Adrenal gland (tissue), 9 donors: ENCODE measurements at regions not wholly inside any gene's neighbourhood (a gene's known extent, or its start where the extent isn't known, plus 50 kb on each side); places are given as distances from the start of the nearest gene placed in this dataset.

Source experiments
- DNase-seq, 7 donors: peaks; one replicate each; pipeline ENCODE4 v3.0.0-alpha.2; 2019 to 2020
- H3K27ac ChIP-seq, 5 donors: fragments of 200-600 bp; sonication (generic) in 4 of 5; 1 replicate in 3 of 5; 2 replicates in 2 of 5; pipeline versions ENCODE4 v1.5.1 to v1.8.0; 2016 to 2020; ENCODE audit warnings: mild to moderate bottlenecking in 1 of 5
- H3K27me3 ChIP-seq: fragments of 200-600 bp; 2 replicates; pipeline ENCODE4 v1.8.0; 2021
- H3K36me3 ChIP-seq, 2 donors: fragments of 200-600 bp; replicated peaks in 1 of 2; 1 replicate in 1 of 2; 2 replicates in 1 of 2; pipeline versions ENCODE4 v1.5.1 to v1.8.0; 2018 to 2022
- H3K4me1 ChIP-seq, 2 donors: fragments of 200-600 bp; replicated peaks in 1 of 2; 1 replicate in 1 of 2; 2 replicates in 1 of 2; pipeline versions ENCODE4 v1.5.1 to v1.8.0; 2018 to 2021
- H3K4me3 ChIP-seq, 4 donors: fragments of 200-600 bp; sonication (generic) in 3 of 4; one replicate each; pipeline ENCODE4 v1.5.1; 2016 to 2018
- H3K9me3 ChIP-seq, 3 donors: fragments of 200-600 bp; sonication (generic) in 1 of 3; replicated peaks in 1 of 3; 1 replicate in 2 of 3; 2 replicates in 1 of 3; pipeline versions ENCODE4 v1.5.1 to v1.8.0; 2016 to 2021
- CTCF ChIP-seq, 6 experiments: fragments of 450-650 bp in 4 of 6; fragments of 200-600 bp in 2 of 6; sonication (generic) in 1 of 6; IDR thresholded peaks; 1 replicate in 5 of 6; 2 replicates in 1 of 6; pipeline versions ENCODE4 v1.5.1 to v1.8.0; 2016 to 2021; ENCODE audit warnings: antibody characterized with exemption in 6 of 6, mild to moderate bottlenecking in 2 of 6, moderate library complexity in 1 of 6
- POLR2A ChIP-seq, 2 donors: fragments of 450-650 bp; IDR thresholded peaks; one replicate each; pipeline ENCODE4 v1.6.1; 2017; ENCODE audit warnings: antibody characterized with exemption in 2 of 2, mild to moderate bottlenecking in 2 of 2, moderate library complexity in 1 of 2
- WGBS, 4 donors: extraction: QIAGEN DNeasy Blood & Tissue Kit in 2 of 4; methylation state at CpG; one replicate each; pipeline versions ENCODE4 v1.1.5 to v1.1.7; 2013 to 2017; 5-methylcytosine and 5-hydroxymethylcytosine counted together
- intact Hi-C, 2 donors: fragments of 100-400 bp; cut with DNase I; formaldehyde crosslinking; loops; one replicate each; pipeline versions ENCODE4 v1.14.1 to v1.15.0; 2022 to 2023
- donor health status: healthy with polysubstance abuse.
- donor health status: Bipolar disorder and iron deficiency.
- donor health status: DM: yes; HTN: yes; CAD: no.
- donor health status: DM: no; HTN: no; CAD: no.
- donor health status: DM: no; HTN: no; CAD: no.

GRCh38 chr18:27400001-27400400 lies 214.9 kb upstream of the CHST9 start:
- Histone ChIP-seq H3K4me1 (no peaks in the 10 kb centered on the region), H3K4me3 (no peak overlapping the region), H3K36me3 (no peaks in the 10 kb centered on the region), H3K27ac (no peak overlapping the region), H3K27me3 (no peaks in the 10 kb centered on the region), H3K9me3 (no peaks in the 10 kb centered on the region)
- 63 to 71% (median 66%) methylated on average over 9 of the region's 9 CpGs for WGBS, 4 donors
- TF ChIP-seq POLR2A (IDR thresholded peaks at IDR 0.05), result no peak
- no peak for TF ChIP-seq CTCF (IDR thresholded peaks at IDR 0.05)
- DNase-seq, result no peak
- intact Hi-C loops, result no loop called here

- Histone ChIP-seq H3K36me3 (no peaks in the 10 kb centered on the region), H3K27me3 (no peaks in the 10 kb centered on the region), H3K4me3 (no peak overlapping the region), H3K4me1 (no peaks in the 10 kb centered on the region), H3K9me3 (no peaks in the 10 kb centered on the region), H3K27ac (no peak overlapping the region)
- TF ChIP-seq CTCF (IDR thresholded peaks at IDR 0.05), result no peak
- TF ChIP-seq POLR2A (IDR thresholded peaks at IDR 0.05), result no peak
- 28 to 50% (median 47%) methylated on average over 1 of the region's 1 CpG for WGBS, 4 donors
- no peak for DNase-seq
- intact Hi-C loops, result no loop called here
Observed at GRCh38 chr18:27395752-27396151, 210.6 kb upstream of the CHST9 start.

GRCh38 chr18:27394687-27395086 lies 209.6 kb upstream of the CHST9 start:
- H3K27ac ChIP-seq, result no peak overlapping the region
- no peak overlapping the region for H3K4me3 ChIP-seq
- 64 to 74% (median 71%) methylated on average over 3 of the region's 3 CpGs for WGBS, 4 donors
- no peaks in the 10 kb centered on the region for H3K36me3 ChIP-seq
- H3K4me1 ChIP-seq, result no peaks in the 10 kb centered on the region
- no peak for DNase-seq
- TF ChIP-seq POLR2A (IDR thresholded peaks at IDR 0.05) (no peak), CTCF (IDR thresholded peaks at IDR 0.05) (no peak)
- no peaks in the 10 kb centered on the region for H3K9me3 ChIP-seq
- H3K27me3 ChIP-seq, result no peaks in the 10 kb centered on the region
- intact Hi-C loops, result no loop called here

- no peak overlapping the region for H3K27ac ChIP-seq
- TF ChIP-seq CTCF (IDR thresholded peaks at IDR 0.05) (no peak), POLR2A (IDR thresholded peaks at IDR 0.05) (no peak)
- DNase-seq, result no peak
- no peaks in the 10 kb centered on the region for H3K27me3 ChIP-seq
- H3K4me3 ChIP-seq, result no peak overlapping the region
- no peaks in the 10 kb centered on the region for H3K4me1 ChIP-seq
- H3K9me3 ChIP-seq, result no peaks in the 10 kb centered on the region
- WGBS, 4 donors, result 82 to 91% (median 88%) methylated on average over 4 of the region's 4 CpGs
- no peaks in the 10 kb centered on the region for H3K36me3 ChIP-seq
- intact Hi-C loops, result no loop called here
Observed at GRCh38 chr18:27382567-27383216, 197.6 kb upstream of the CHST9 start.
